GM19351 (cell line): ENCODE measurements at regions not wholly inside any gene's neighbourhood (a gene's known extent, or its start where the extent isn't known, plus 50 kb on each side); places are given as distances from the start of the nearest gene placed in this dataset.
"Not testable (repeated sequence)": the region's sequence is repeated elsewhere in the genome, so short reads cannot be mapped to it uniquely, and the experiment has no call there.

ENCODE experiments used
- ATAC-seq: cut with Tn5 transposase; IDR thresholded peaks from one replicate; pipeline ENCODE4 v1.9.1; 2021; ENCODE audit warnings: mild to moderate bottlenecking, moderate library complexity; ENCODE audit not compliant: unreplicated experiment

DNA sequence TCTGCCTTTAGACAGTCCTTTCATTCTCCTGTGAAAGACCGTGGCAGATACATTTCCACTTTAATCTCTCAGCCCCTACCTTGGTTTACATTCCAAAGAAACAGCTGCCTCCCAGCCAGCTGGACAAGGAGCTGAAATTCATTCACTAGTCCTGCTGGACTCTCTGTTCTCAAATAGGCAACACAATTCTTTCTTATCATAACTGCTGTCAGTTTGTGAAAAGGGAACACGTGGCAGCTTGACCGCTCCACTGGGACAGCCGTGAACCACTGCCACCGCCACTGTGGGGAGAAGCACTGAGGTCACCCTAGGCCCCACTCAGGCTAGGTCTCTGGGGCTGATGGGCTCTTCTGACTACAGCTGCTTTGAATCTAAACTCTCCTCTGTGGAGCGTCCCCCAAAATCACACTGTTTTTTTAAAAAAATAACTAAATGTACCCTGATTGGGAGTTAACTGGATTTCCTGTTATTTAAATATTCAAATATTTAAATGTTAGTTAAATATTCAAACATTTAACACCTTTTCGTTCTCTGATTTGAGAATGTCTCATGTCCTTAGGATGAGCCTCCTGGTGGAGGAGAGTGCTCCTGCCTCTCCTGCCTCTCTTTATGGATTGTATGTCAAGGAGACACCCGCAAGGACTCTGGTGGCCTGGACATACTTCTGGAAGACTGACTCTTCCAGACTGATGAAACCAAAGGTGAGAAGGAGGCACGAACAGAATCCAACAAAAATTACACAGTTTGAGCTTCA is 120.1 kb downstream of the BOD1 start:
- no peak for ATAC-seq

DNA sequence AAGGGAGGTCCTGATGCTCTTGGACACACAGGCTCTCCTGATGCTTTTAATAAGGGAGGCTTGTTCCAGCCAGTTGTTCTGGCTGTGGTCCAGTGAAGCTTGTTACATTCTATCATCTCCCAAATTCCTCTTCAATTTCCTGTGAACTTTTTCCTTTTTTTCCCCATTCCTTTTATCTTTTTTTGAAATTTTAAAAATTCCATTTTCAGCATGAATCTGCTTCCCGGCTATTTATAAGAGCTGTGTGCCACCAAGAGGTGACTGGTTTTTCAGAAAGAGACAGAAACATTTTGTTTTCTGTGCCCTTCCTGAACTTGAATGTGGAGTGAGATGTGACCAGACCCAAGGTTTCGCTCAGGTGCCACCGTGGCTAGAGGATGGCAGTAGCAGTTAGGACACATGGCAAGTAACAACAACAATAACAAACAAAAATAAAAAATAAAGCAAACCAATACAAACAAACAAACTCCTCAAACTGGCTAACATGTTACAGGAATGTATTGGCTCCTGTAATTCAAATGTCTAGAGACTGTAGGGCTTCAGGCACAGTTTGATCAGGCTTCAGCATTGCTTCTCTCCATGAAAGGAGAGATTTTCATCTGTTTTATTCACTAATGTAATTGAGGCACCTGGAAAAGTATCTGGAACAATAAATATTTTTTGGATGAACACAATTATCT is 121.1 kb downstream of the BOD1 start:
- ATAC-seq = no peak

DNA sequence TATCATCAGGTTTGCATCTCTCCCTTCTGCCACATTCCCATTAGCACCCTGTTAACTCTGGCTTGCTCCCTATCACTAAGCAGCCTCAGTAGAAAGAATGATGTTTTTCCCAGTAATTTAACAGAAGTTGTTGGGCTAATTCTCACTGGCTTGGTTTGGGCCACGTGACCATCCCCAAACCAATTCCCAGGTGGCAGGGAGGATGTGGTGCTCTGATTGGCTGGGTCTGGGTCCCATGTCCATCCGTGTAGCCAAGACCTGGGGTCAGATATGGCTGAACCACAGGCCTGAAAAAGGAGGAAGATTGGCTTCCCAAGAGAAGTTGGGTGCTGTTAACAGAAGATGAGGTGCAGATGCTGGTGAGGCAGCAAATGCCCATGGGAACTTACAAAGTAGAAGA is 122.0 kb downstream of the BOD1 start:
- no peak for ATAC-seq

DNA sequence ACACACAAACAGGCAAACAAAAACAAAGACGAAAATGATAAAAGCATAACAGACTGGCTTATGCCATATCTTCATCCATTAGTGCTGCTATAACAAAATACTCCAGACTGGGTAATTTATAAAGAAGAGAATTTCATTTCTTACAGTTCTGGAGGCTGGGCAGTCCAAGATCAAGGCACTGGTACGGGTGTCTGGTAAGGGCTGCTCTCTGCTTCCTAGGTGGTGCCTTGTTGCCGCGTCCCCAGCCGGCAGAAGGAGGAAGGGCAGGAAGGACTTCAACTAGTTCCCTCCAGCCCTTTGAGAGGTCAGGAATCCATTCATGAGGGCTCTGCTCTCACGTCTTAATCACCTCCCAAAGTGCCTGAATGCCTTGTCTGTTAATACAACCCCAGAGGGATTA is 122.6 kb downstream of the BOD1 start:
- ATAC-seq = no peak

DNA sequence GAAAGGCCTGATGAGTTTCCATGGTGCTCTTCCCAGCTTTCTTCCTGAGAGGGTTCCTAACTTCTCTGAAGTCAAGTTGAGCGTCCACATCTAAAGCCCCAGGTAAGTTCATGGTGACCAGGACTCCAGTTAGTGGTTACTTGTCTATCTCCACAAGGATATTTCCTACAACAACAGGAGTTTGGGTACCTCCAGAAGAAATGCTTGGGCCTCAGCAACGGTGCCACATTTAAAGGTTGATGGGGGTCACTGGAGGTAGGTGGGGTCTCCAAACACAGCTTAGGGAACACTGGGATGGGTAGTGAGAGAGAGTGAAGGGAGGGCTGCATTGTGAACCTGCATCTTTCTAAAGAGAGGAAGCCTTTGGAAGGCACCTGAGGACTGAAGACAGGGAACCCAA is 123.4 kb downstream of the BOD1 start:
- no peak for ATAC-seq

DNA sequence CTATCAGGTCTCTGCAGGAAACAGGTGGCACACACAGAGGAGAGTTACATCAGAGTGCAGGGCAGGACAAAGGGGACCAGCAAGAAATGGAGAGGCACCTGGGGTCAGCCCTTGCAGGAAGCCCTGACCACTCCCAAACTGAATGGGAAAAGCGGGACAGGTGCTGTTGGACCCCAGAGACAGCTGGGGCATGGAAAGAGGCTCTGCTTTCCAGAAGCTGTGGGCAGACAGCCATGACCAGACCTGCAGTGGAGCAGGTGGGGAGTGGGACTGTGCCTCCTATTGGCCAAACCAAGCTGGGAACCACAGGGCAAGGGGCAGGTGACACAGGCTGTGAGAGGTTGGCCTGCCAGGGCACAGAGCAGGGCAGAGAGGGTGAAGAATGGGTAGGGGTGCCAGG is 125.8 kb downstream of the BOD1 start:
- ATAC-seq = no peak

DNA sequence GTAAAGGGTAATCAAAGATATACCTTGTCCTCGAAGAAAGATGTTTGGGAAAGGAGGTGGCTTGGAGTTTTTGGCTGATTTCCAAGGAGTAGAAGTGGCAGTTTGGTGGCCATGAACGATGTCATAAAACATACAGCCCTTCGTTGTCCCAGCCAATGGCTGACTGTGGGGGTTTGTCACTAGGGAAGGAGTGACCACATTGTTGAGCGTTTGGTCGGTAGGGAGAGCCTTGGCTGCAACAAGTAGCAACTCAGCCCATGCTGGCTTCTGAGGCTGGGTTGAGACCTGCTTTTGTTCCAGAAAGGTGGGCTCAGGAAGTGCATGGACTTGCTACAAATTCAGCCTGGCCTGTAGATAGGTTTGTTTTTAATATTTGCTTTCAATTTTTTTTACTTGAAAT is 128.3 kb downstream of the BOD1 start:
- ATAC-seq = no peak

DNA sequence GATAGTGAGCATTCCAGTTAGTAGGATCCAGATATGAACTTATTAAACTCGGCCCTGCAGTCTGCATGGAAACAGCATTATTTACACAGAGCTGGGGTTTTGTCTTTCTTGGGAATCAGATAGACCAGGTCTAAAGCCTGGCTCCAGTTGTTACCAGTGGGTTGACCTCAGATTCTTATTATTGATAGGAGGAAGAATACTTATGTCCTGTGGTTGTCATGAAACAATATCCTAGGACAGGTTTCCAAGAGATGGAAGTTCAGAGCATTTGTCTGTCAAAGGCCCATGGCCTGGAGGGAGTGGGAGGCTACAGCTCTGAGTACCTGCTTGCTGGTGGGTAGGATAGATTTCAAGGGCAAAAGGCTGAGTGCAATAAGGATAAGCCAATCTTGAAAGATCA is 129.2 kb downstream of the BOD1 start:
- ATAC-seq = no peak

DNA sequence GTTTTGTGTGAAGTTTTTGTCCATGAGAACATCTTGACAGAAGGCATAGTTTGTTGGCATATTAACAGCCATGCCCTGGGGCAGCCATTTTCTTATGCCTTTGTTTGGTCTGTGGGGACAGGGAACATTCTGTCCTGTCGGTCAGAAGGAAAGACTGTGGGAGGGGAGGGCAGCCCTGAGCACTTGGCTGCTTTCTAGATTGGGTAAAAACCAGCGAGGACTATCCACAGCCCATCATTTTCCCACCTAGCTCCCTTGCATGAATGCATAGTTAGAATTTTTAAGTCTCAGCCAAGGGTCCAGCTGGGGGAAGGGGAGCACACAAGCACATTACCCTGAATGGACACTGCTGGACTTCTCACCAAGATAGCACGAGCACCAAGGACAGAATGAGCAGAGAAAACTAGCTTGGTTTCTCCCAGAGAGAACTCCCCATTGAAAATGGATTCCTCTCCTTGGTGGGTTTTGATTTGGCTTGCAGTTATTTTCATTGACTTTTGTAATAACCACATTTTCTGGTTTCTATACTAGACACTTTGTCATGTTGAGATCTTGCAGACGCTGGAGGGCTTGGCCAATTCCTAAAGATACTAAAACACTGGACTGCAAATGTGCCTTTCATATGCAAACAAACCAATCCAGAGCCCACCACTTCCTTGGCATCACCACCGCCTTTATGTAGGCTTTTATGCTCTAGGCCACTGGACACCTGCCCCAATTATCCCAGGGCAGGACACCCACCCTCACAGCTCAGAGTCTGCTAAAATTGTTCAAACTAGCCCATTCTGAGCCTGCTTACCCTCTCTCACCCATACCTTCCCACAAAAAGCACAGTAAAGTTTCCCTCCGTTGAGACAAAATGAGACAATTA is 129.9 kb downstream of the BOD1 start:
- ATAC-seq = no peak

DNA sequence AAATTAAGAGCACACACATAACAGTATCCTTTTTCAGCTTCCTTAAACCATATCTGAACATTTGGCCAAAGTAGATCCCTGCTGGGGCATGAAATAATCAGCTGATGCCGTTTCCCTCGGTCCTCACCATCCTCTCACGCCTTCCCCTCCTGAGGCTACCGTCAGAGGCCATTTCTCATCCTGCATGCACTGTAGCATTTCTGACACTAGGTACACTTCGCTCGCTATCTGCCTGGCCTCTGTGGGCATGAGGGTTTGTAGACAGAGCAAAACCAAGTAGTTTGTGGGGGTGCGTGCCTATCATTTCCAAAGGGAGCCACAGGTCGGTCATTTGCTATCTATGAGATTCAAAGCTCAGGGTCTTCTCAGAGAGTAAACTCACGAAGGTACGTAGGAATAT is 131.9 kb downstream of the BOD1 start:
- ATAC-seq = no peak

DNA sequence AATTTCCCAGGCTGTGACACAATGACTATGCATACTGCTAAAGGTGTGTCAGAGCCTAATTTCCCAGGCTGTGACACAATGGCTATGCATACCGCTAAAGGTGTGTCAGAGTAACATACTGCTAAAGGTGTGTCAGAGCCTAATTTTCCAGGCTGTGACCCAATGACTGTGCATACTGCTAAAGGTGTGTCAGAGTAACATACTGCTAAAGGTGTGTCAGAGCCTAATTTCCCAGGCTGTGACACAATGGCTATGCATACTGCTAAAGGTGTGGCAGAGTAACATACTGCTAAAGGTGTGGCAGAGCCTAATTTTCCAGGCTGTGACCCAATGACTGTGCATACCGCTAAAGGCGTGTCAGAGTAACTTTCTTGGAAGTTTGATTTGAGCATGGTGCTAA is 132.9 kb downstream of the BOD1 start:
- ATAC-seq = not testable (repeated sequence)

DNA sequence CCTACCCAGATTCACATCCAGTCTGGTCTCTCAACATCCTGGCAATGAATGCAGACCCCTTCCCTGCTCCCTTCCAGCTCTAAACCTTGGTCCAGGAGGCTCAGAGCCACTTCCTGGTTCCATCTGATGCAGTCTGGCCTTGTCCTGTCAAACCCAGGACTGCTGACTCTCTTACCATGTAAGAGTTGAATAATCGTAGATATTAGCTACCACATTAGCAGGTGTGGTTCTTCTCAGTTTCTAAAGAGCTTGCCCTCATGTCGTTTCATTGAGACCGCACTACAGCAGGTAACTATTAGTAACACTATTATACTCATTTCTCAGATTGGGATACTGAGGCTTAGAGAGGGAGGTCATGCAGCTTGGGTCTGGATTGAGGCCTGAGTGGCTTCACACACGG is 133.3 kb downstream of the BOD1 start:
- no peak for ATAC-seq

DNA sequence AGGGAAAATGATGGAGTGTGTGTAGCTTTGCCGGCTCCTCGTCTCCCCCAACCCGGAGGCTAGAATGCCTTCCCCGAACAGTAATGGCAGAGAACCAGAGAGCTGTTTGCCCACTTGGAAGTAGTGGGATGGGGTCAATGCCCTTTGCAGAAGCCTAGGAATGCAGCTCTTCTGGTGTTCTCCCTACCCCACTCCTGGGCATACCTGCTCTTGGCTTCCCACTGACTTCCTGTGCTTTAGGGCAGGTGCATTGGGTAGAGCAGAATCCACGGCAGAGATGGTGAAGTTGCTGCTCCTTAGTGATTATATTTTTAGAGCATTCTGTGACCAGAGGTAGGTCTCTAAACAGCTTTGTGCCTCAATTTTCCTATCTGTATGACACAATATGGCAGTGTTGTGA is 134.6 kb downstream of the BOD1 start:
- no peak for ATAC-seq

DNA sequence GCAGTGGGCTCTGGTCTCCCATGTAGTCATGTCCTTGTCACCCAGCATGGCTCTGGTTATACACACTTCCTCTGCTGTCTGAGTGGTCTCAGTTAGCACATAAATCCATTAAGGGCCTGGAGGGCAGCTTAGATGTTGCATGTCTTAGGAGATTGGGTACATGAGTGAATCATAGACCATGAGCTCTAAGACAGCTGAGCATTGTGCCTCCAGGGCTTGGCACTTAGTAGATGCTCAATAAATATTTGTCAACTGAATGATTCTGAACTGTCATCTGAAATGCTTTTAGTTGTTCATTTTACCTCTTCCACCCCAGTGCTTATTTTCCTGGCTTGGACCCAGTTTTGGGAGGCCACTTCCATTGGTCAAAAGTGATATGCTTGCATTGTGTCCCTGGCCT is 135.6 kb downstream of the BOD1 start:
- no peak for ATAC-seq

DNA sequence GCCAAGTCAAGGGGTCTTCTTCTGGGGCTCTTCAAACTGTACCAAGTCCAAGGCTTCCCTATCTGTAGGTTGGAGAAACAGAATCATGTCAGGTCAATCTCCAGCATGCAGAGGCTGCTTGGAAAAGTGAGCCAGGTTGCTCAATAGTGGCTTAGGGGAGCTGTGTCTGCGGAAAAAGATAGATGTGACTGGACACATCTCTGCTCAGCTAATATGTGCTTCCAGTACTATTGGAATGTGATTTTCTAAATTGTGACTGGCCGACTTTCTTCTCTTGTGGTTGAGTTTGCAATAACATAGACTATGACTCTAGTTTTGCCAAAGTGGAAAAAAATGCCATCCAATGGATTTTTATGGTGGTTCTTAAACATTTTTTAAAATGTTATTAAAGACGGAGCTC is 136.7 kb downstream of the BOD1 start:
- ATAC-seq = no peak

DNA sequence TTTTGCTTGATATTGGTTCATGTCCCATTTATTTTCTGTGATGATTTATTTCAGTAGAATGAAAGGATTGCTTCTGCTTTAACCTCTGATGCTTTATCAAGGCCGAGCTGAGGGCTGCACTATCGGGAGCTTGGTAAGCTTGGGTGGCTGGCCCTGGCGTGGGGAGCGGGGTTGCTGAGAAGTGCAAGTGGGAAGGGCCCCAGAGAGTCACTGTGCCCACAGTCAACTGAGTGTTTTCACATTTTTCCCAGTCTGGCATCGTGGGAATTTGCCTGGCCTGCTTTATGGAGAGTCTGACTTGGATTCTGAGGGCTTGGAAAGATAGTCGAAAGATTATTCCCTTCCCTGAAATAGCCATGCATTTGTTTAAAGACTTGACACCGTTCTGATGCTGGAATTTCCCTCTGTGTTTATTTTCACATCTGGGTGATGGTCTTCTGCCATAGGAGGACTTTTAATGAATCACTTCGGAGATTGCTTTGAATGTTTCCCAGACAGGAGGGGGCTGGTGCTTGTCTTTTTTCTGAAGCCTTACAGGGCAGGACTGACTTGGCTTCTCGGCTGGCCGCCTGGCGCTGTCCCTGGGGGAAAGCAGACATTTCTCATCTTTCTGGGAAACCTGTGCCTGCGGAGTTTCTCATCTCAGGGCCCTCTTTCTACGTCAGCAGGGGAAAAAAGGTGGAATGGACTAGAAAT is 139.0 kb downstream of the BOD1 start:
- ATAC-seq = no peak

DNA sequence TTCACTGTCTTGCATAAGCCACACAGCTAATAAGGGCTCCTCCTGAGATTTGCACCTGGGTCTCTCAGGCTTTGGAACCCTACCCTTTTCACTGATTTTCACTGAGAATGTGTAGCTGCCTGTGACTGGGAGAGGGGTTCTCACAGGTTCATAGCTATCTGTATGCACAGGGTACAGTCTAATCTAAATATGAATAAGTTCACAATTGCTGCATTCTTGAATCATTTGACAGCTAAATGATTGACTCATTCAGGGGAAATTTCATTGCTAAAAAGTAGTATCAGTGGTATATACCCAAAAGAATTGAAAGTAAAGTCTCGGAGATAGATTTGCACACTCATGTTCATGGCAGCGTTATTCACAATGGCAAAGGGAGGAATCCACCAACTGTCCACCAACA is 140.7 kb downstream of the BOD1 start:
- ATAC-seq = no peak

DNA sequence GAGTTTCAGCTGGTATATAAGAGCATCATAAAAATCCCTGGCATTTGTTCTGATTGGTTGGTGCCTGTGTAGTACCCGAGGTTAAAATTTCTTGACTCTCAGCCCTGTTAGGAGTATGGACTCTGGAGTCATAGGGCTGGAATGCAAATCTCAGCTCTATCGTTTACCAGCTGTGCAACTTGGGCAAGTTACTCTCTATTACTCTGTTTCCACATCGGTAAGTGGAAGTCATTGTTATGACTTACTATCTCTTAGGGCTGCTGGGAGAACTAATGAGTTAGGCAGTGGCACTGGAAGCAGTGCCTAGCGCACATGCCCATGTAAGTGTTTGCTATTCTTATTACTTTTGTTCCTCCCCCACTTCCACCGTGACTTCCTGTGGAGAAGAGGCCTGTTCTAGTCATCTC is 141.6 kb downstream of the BOD1 start:
- no peak for ATAC-seq

DNA sequence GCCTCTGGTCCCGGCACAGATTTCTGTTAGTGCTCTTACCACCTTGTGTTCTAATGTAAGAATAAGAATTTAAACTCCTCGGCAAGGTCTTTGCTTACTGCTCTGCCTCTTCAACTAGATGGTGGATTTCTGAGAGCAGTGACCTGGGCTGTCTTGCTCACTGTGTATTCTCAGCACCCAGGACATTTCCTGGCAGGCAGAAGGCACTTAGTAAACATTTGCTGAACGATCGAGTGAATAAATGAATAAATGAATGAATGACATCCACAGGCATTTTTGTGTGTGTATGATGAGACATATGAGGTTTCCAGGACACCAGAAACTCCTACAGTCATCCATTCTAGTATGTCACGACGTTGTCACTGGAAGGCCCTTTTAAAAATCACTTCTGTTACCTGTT is 143.2 kb downstream of the BOD1 start:
- no peak for ATAC-seq

DNA sequence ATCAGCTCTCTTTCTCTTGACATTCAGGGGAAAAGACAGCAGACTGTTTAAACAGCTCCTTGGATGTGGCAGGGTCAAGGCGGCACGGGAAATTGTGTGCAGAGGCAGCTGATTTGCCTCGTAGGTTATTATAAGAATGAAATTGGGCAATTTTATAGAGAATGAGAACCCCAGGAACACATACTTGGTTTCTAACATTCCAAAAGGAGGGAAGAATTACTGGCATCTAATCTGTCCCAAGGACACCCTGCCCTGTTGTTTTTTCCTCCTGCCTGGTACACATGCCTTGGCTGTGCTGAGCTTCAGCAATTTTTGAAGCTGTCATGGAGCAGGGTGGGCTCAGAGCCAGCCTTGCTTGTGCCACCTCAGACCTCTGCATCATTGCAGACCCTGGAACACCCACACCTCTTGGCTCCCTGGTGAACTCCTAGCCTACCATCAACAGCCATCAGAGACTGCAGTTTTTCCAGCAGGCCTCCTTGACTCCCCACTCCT is 143.6 kb downstream of the BOD1 start:
- no peak for ATAC-seq

DNA sequence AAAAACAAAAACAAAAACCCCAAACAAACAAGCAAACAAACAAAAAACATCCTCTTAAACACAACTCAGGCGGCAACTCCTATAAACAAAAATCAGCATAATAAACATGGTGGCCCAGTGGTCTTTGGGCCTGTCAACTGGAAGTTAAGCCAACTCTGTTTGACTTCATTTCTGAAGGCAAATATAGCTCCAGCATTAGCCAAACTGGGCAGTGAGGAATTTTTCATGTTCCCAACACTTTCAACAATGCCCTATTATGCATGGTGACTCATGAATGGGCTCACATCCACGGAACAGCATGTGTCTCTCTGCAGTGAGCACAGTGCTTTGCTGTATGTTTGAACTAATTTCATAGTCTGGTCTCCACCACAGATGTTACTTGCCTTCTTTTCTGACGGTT is 143.9 kb upstream of the STC2 start:
- no peak for ATAC-seq
